GM18498 (cell line): ENCODE measurements at regions not wholly inside any gene's neighbourhood (a gene's known extent, or its start where the extent isn't known, plus 50 kb on each side); places are given as distances from the start of the nearest gene placed in this dataset.
"Not testable (repeated sequence)": the region's sequence is repeated elsewhere in the genome, so short reads cannot be mapped to it uniquely, and the experiment has no call there.

Experiments used
- ATAC-seq: cut with Tn5 transposase; IDR thresholded peaks from one replicate; pipeline ENCODE4 v1.9.1; 2021; ENCODE audit warnings: mild to moderate bottlenecking, moderate library complexity; ENCODE audit not compliant: unreplicated experiment

DNA sequence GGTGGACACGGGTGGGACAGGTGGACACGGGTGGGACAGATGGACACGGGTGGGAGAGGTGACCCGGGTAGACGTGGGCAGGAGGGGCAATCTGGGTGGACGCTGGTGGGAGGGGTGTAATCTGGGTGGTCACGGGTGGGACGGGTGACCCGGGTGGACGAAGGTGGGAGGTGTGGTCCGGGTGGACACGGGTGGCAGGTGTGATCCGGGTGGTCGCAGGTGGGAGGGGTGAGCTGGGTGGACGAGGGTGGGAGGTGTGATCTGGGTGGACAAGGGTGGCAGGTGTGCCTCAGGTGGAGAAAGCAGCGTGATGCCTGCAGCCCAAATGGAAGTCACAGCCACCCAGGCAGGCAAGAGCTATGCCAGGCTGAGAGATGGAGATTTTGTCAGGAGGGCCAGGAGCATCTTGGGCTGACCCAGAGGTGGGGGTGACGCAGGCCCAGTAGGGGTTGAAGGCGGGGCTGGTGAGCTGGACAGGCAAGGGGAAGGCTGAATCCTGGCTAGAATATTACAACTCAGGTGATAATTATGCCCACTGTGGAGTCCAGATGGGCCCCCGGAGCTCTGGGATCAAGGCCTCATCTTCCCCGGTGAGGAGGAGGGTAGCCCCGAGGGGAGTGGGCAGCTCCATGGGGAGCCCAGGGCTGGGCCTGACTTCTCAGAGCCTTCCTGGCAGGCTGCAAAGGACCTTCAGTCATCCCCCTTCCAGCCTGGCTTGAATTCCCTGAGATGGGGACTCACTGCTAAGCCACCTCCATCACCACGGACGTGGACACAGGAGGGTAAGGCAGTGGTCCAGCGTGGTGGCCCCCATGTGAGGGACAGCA lies 100.0 kb downstream of the ADRA2C start:
- ATAC-seq, result no peak

DNA sequence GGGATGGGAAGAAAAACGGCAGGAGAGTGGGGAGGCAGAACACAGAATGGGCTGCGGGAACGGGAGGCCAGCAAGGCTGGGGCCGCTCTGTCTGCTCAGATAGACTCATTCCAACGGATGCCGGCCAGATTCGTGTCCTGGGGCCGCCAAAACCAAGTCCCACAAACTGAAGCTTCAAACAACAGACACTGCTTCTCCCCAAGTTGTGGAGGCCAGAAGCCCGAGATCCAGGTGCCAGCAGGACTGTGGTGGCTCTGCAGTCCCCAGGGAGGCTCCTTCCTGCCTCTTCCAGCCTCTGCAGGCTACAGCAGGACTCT lies 100.6 kb downstream of the ADRA2C start:
- ATAC-seq, result no peak

DNA sequence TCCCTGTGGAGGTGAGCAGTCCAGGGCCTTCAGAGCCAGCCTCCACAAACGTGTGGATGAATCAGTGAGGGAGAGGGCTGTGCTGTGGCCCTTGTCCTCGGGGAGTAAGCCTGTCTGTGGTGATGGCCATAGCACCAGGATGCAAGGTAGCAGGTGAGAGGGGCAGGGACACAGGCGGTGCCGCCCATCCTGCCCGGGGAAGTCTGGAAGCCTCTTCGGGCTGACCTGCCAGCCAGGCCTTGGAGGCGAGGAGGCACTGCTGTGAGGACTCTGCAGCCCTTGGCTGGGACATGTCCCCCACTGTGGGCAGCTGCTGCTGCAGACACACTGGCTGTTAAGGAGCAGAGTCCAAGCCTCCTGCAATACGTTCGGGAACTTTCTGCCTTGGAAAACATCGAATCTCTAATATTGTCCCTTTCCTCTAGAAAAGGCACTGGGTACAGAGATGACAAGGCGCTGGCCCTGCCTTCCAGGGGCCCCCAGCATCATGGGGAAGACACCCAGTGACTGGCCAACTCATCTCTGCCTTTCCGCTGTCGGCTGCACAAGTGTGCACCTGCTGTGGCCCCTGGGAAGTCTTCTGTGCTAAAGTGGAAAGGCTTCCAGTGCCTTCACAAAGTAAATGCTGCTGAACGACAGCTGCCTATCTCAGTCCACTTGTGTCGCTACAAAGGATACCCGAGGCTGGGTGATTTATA lies 101.4 kb downstream of the ADRA2C start:
- ATAC-seq, result no peak

DNA sequence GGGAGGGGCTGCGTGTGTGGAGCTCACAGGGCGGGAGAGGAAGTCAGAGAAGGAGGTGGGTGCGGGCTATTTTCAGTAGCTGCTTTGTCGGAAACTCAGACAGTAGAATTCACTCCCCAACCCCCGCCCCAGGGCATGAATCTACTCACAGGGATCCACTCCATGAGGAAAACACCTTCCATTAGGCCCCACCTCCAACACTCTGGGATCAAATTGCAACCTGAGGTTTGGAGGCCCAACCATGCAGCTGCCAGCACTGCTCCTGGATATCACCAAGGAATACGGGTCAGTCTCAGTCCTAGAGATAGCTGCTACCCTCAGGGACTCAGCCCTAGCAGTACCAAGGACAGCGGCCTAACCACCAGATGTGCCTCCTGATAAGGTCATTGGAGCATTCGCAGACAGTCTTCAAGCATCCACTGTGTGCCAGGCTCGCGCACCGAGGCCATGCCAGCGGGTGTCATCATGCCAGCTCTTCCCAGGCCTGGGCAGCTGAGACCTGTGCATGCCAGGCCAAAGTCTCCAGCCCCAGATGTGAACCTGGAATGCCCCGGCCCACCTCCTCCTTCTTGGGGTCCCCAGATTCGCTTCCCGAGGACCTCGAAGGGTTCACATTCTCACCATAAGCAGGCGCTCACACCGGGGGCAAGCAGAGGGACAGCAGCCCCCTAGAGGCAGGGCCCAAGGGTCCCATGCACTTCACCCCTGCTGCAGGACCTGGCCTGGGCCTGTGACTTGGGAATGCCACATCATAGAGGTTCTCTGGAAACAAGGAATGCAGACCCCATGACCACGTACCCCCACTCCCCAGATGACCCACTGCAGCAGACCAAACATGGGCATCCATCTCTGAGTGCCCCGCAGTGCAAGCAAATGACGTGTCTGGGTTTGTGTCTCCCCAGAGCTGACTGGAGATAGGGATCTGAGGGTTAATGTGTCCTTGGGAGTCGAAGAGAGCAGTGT lies 102.3 kb downstream of the ADRA2C start:
- ATAC-seq, result no peak

- ATAC-seq, result no peak
Observed at GRCh38 chr4:3869174-3869572, 103.0 kb downstream of the ADRA2C start.

GRCh38 chr4:3869661-3870566 lies 103.7 kb downstream of the ADRA2C start:
- no peak for ATAC-seq

DNA sequence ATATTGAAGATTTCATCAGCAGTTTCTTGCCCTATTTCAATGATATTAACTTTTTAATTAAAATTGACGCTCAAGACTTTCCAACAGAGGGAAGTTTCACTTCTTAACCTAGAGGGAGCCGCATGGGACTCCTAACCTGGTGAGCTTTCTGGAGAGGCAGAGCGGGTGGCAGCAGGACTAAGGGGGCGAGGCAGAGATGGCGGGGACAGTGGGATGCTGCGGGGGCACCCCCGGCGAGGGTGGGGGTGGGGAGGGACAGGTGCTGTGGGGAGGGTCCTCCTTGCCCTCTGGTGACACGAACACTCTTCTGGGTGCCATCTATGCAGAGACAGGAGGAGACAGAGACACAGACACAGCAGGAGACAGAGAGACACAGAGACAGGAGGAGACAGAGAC lies 104.4 kb downstream of the ADRA2C start:
- no peak for ATAC-seq

- no peak for ATAC-seq
Observed at GRCh38 chr4:3871181-3871852, 105.1 kb downstream of the ADRA2C start.

GRCh38 chr4:3871881-3872833 lies 106.0 kb downstream of the ADRA2C start:
- no peak for ATAC-seq

DNA sequence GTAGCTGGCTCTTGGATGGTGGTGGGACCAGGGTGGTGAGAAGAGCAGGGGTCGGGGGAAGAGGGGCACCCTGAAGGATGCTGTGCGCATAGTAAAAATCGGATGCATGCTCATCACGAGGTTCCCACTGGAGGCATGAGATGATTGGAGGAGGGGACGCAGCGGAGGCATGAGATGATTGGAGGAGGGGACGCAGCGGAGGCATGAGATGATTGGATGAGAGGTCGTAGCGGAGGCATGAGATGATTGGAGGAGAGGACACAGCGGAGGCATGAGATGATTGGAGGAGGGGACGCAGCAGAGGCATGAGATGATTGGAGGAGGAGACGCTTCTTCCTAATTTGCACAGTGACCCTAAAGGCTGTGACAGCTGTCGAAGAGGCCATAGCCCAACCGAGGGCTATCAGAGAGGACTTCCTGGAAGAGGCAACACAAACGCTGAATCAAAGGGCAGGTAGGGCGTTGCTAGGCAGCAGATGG lies 106.7 kb downstream of the ADRA2C start:
- ATAC-seq, result no peak

DNA sequence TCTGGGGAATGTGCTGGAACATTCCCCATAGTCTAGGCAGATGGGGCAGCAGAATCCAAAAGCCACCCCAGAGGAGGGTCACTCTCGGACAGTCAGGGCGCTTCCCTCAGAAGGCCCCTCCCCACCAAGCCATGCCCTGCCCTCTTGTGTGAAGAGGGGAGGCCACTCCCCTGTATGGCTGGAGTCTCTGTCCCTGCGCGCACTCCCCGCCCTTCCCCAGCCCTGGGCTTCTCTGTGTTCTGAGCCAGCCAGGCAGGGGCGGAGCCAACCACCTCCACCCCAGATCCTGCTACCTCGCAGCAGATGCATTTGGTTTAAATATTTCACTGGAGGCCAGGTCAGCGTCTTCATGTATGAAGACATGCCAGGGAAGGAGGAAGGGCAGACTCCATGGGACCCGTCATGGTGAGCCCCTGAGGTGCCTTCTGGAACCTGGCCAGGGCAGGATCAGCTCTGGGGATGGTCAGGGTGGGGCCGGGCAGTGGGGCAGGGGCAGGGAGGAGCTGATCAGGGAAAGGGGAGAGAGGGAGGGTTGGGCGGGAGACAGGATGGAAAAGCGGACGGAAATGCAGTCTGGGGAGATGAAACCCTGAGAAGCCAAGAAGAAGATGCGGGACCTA lies 107.3 kb downstream of the ADRA2C start:
- ATAC-seq, result no peak

GRCh38 chr4:3874028-3874415 lies 107.8 kb downstream of the ADRA2C start:
- ATAC-seq, result no peak

DNA sequence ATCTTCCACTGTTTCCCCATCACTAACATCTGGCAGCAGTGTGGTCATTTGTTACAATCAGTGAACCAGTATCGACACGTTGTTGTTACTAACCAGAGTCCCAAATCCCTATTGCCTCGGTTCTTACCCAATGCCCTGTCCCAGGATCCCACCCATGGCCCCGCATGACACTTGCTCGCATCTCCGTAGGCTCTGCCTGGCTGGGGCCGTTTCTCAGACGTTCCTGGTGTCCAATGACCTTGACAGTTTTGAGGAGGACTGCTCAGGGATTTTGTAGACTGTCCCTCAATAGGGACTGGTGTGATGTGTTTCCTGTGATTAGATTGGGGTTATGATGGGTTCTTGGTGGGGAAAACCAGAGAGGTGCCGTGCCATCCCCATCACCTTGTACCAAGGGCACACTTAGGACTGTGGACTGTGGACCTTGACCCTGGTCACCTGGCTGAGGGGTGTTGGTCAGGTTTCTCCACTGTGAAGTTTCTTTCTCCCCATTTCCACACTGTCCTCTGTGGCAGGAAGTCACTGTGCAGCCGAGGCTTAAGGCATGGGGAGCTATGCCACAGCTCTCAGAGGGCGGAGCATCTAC lies 108.4 kb downstream of the ADRA2C start:
- ATAC-seq, result no peak

DNA sequence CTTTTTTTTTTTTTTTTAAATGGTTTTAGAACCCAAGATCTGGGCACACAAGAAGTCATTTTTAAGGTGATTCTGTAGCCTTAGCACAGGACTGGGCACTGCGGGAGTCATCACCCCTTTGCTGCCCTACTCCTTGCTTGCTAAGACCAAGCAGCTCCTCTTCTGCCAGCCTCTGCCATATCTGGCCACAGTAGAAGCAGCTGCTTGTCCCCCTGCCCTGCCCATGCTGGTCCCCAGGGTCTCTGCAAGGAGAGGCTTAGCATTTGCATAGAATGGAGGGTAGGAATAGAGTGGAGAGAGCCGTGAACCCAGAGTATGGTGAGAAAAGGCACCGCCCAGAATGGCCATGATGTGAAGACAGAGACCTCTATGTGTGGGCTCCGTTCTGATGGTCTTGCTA lies 109.3 kb downstream of the ADRA2C start:
- no peak for ATAC-seq

DNA sequence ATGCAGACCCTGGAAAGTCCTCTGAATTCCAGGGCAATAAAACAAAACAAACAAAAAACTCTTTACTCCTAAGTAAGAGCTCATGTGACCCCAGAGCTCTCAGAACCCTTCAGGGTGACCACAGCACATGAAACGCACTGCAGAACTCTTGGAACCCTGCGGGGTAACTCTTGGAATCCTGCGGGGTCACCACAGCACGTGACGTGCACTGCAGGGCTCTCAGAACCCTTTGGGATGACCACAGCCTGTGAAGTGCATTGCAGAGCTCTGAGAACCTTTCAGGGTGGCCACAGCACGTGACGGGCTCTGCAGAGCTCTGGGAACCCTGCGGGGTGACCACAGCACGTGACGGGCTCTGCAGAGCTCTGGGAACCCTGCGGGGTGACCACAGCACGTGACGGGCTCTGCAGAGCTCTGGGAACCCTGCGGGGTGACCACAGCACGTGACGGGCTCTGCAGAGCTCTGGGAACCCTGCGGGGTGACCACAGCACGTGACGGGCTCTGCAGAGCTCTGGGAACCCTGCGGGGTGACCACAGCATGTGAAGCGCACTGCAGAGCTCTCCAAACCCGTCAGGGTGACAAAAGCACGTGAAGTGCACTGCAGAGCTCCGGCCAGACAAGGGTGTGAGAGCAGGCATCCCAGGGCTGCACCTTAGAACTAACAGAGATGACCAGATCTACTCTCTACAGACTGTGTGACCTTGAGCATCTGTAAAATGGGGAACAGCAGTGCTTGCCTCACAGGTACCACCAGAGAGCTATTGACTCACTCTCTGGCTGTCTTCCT lies 110.1 kb downstream of the ADRA2C start:
- ATAC-seq, result not testable (repeated sequence)

- ATAC-seq, result no peak
Observed at GRCh38 chr4:3877236-3877635, 111.1 kb downstream of the ADRA2C start.

DNA sequence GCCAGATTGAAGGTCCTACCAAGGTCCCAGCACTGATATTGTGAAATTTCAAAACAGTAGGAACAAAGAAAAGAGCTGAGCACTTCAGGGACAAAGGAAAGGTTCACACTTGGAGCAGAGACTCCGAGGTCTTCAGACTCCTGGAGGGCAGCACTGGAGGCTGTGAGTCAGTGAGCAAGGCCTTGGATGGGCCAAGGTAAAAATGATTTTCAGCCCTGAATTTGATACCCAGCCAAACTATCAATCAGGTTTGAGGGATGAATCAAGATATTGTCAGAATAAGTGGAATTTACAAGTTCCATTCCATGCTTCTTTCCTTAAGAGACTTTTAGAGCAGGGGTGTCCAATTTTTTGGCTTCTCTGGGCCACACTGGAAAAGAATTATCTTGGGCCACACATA lies 111.7 kb downstream of the ADRA2C start:
- no peak for ATAC-seq
